B cell (primary cell): ENCODE measurements at regions not wholly inside any gene's neighbourhood (a gene's known extent, or its start where the extent isn't known, plus 50 kb on each side); places are given as distances from the start of the nearest gene placed in this dataset.

Source experiments
- ATAC-seq: fragments of 200-7000 bp; cut with Tn5 transposase; one replicate; pipeline ENCODE4 v1.10.0; 2021; ENCODE audit warnings: low read depth, mild to moderate bottlenecking, moderate number of reproducible peaks, moderate library complexity
- CTCF ChIA-PET: fragments of 350-600 bp; sonication (Branson Sonifier 250); formaldehyde crosslinking; loops from one replicate; lab custom pipeline; 2021; ENCODE audit warnings: antibody characterized with exemption, inconsistent platforms; lab: Charles Lee
- POLR2A ChIA-PET: fragments of 350-600 bp; sonication (Branson Sonifier 250); formaldehyde crosslinking; loops from one replicate; lab custom pipeline; 2021; ENCODE audit warnings: antibody characterized with exemption; lab: Charles Lee
- DNase-seq: peaks from one replicate; pipeline ENCODE4 v3.0.0; 2013
- H2AFZ ChIP-seq: 2 replicates; pipeline ENCODE4 v1.6.1; 2012; ENCODE audit warnings: mild to moderate bottlenecking, low read depth, low read length; ENCODE audit not compliant: insufficient read depth, poor library complexity, severe bottlenecking
- H3K27ac ChIP-seq, 2 donors: 1 replicate in 1 of 2; 2 replicates in 1 of 2; pipeline ENCODE4 v1.5.1; 2012 to 2013; ENCODE audit warnings: low read length in 2 of 2, mild to moderate bottlenecking in 2 of 2, moderate library complexity in 1 of 2
- H3K27me3 ChIP-seq, 4 experiments: fragments of 200-600 bp in 1 of 4; sonication (generic) in 1 of 4; replicated peaks in 1 of 4; 1 replicate in 2 of 4; 2 replicates in 2 of 4; pipeline versions ENCODE4 v1.6.1 to v1.7.0; 2013 to 2016; ENCODE audit warnings: low read length in 3 of 4, mild to moderate bottlenecking in 2 of 4, mixed read lengths in 1 of 4, moderate library complexity in 1 of 4; ENCODE audit not compliant: insufficient read depth in 4 of 4, control insufficient read depth in 3 of 4; ENCODE audit errors: control extremely low read depth in 1 of 4
- H3K36me3 ChIP-seq, 2 experiments: replicated peaks in 1 of 2; 1 replicate in 1 of 2; 2 replicates in 1 of 2; pipeline versions ENCODE4 v1.6.1 to v1.7.1; 2013; ENCODE audit warnings: low read length in 1 of 2; ENCODE audit not compliant: insufficient read depth in 2 of 2, control insufficient read depth in 1 of 2; ENCODE audit errors: control extremely low read depth in 1 of 2, extremely low read depth in 1 of 2
- H3K4me1 ChIP-seq, 2 donors: fragments of 200-600 bp in 1 of 2; sonication (generic) in 1 of 2; 1 replicate in 1 of 2; 2 replicates in 1 of 2; pipeline versions ENCODE4 v1.5.1 to v1.6.1; 2013 to 2017; ENCODE audit warnings: low read length in 2 of 2; ENCODE audit not compliant: control insufficient read depth in 2 of 2, insufficient read depth in 2 of 2
- H3K4me2 ChIP-seq: replicated peaks from 2 replicates; pipeline ENCODE3; 2012; ENCODE audit warnings: mild to moderate bottlenecking, low read depth, low read length; ENCODE audit not compliant: poor library complexity, severe bottlenecking
- H3K4me3 ChIP-seq, 5 experiments: fragments of 200-600 bp in 1 of 5; sonication (generic) in 1 of 5; 1 replicate in 3 of 5; 2 replicates in 2 of 5; pipeline versions ENCODE4 v1.5.1 to v1.7.0; 2011 to 2016; ENCODE audit warnings: low read length in 4 of 5, mild to moderate bottlenecking in 4 of 5, low read depth in 2 of 5, control low read depth in 1 of 5, moderate library complexity in 1 of 5; ENCODE audit not compliant: insufficient read depth in 1 of 5; ENCODE audit errors: control extremely low read depth in 1 of 5, extremely low read depth in 1 of 5
- H3K79me2 ChIP-seq: fragments of 200-600 bp; sonication (generic); one replicate; pipeline ENCODE4 v1.6.0; 2016; ENCODE audit warnings: low read length; ENCODE audit not compliant: control insufficient read depth, insufficient read depth
- H3K9ac ChIP-seq: fragments of 200-600 bp; sonication (generic); 2 replicates; pipeline ENCODE4 v1.6.1; 2017; ENCODE audit warnings: mild to moderate bottlenecking, low read length, moderate library complexity
- H3K9me3 ChIP-seq, 3 donors: one replicate each; pipeline versions ENCODE4 v1.6.1 to v1.7.1; 2013; ENCODE audit warnings: low read length in 2 of 3; ENCODE audit not compliant: control insufficient read depth in 2 of 3, insufficient read depth in 1 of 3; ENCODE audit errors: control extremely low read depth in 1 of 3
- H4K20me1 ChIP-seq: 2 replicates; pipeline ENCODE4 v1.6.0; 2012; ENCODE audit warnings: mild to moderate bottlenecking, low read length; ENCODE audit not compliant: insufficient read depth, control insufficient read depth, poor library complexity, severe bottlenecking
- H3K27ac Mint-ChIP-seq: one replicate; pipeline ENCODE4 v1.8.0; 2021; ENCODE audit warnings: mixed read lengths
- H3K27me3 Mint-ChIP-seq: one replicate; pipeline ENCODE4 v1.8.0; 2021; ENCODE audit warnings: mixed read lengths
- H3K4me1 Mint-ChIP-seq: one replicate; pipeline ENCODE4 v1.8.0; 2021; ENCODE audit warnings: mixed read lengths
- H3K4me3 Mint-ChIP-seq: one replicate; pipeline ENCODE4 v1.8.0; 2021; ENCODE audit warnings: mixed read lengths
- H3K9me3 Mint-ChIP-seq: one replicate; pipeline ENCODE4 v1.8.0; 2022; ENCODE audit warnings: mixed read lengths; ENCODE audit not compliant: insufficient read depth
- CTCF ChIP-seq: fragments of 200-600 bp; IDR thresholded peaks from one replicate; pipeline ENCODE4 v1.8.0; 2022; ENCODE audit warnings: antibody characterized with exemption, mild to moderate bottlenecking
- EZH2 ChIP-seq: IDR thresholded peaks from 2 replicates; pipeline ENCODE4 v1.6.1; 2012; ENCODE audit warnings: borderline replicate concordance, low read depth, mild to moderate bottlenecking, moderate library complexity, low read length; ENCODE audit not compliant: insufficient read depth, poor library complexity, severe bottlenecking
- WGBS: methylation state at CpG from one replicate; pipeline ENCODE4 v1.1.5; 2013; ENCODE audit warnings: missing lambda C conversion rate; ENCODE audit not compliant: insufficient coverage; 5-methylcytosine and 5-hydroxymethylcytosine counted together
- intact Hi-C: fragments of 100-400 bp; cut with micrococcal nuclease; formaldehyde crosslinking; loops from one replicate; pipeline ENCODE4 v1.10.0; 2022

- Mint-ChIP-seq H3K27ac (no peak overlapping the region), H3K27me3 (peaks cover 31% of the 10 kb centered on the region), H3K4me1 (peaks cover 8% of the 10 kb centered on the region), H3K9me3 (no peaks in the 10 kb centered on the region), H3K4me3 (no peak overlapping the region)
- Histone ChIP-seq H3K9me3 (peaks cover 0 to 3% (median 0%) of the 10 kb centered on the region in 3 donors), H3K27ac (no peak overlapping the region), H3K4me3 (no peak overlapping the region), H3K4me2 (no peak overlapping the region), H3K79me2 (no peaks in the 10 kb centered on the region), H4K20me1 (no peaks in the 10 kb centered on the region), H3K27me3 (peaks cover 0 to 11% (median 8%) of the 10 kb centered on the region in 4 experiments), H3K36me3 (no peaks in the 10 kb centered on the region), H2AFZ (no peak overlapping the region), H3K9ac (no peak overlapping the region), H3K4me1 (peaks cover 2 to 3% of the 10 kb centered on the region in 2 donors)
- intact Hi-C loops = no loop called here
- ChIA-PET POLR2A (no interaction called here), CTCF (no interaction called here)
- no peak for DNase-seq
- ATAC-seq = no peak
- TF ChIP-seq CTCF = no peak
- TF ChIP-seq EZH2 = no peak
- no CpG with 5 or more reads among the region's 1 CpG for WGBS
These were observed 90.3 kb upstream of the BARX2 start for GRCh38 chr11:129285402-129285786.

- no peaks in the 10 kb centered on the region for H3K79me2 ChIP-seq
- ATAC-seq (no peak), DNase-seq (no peak)
- no peaks in the 10 kb centered on the region for H3K36me3 ChIP-seq
- no peak overlapping the region for H3K27ac ChIP-seq
- no peak overlapping the region for H3K4me2 ChIP-seq
- no peak for TF ChIP-seq EZH2
- Mint-ChIP-seq H3K4me1 (peaks cover 17% of the 10 kb centered on the region), H3K9me3 (no peaks in the 10 kb centered on the region), H3K27ac (no peak overlapping the region), H3K27me3 (peaks cover 23% of the 10 kb centered on the region), H3K4me3 (no peak overlapping the region)
- WGBS = no CpG with 5 or more reads among the region's 1 CpG
- peaks cover 0 to 8% (median 0%) of the 10 kb centered on the region in 4 experiments for H3K27me3 ChIP-seq
- H4K20me1 ChIP-seq = no peaks in the 10 kb centered on the region
- H3K9me3 ChIP-seq = no peaks in the 10 kb centered on the region
- H3K4me1 ChIP-seq = peaks cover 12 to 13% of the 10 kb centered on the region in 2 donors
- ChIA-PET POLR2A (no interaction called here), CTCF (no interaction called here)
- no peak overlapping the region for H3K9ac ChIP-seq
- no peak overlapping the region for H3K4me3 ChIP-seq
- no peak overlapping the region for H2AFZ ChIP-seq
- intact Hi-C loops = no loop called here
These were observed 91.0 kb upstream of the ARHGAP32 start for GRCh38 chr11:129283141-129283540.
